Testis (tissue), 2 donors: ENCODE measurements at regions not wholly inside any gene's neighbourhood (a gene's known extent, or its start where the extent isn't known, plus 50 kb on each side); places are given as distances from the start of the nearest gene placed in this dataset.

Experiments used
- DNase-seq: peaks from one replicate; pipeline ENCODE4 v3.0.0-alpha.2; 2019
- H3K27ac ChIP-seq, 2 donors: fragments of 200-600 bp; sonication (generic); one replicate each; pipeline ENCODE4 v1.5.1; 2019
- H3K27me3 ChIP-seq: fragments of 200-600 bp; sonication (generic); one replicate; pipeline ENCODE4 v1.5.1; 2019
- H3K36me3 ChIP-seq: fragments of 200-600 bp; sonication (generic); one replicate; pipeline ENCODE4 v1.5.1; 2017; ENCODE audit warnings: low read depth; ENCODE audit errors: missing control alignments
- H3K4me1 ChIP-seq: fragments of 200-600 bp; sonication (generic); one replicate; pipeline ENCODE4 v1.5.1; 2019
- H3K4me3 ChIP-seq, 2 donors: fragments of 200-600 bp; sonication (generic); one replicate each; pipeline ENCODE4 v1.5.1; 2017 to 2019
- H3K9me3 ChIP-seq: fragments of 200-600 bp; sonication (generic); one replicate; pipeline ENCODE4 v1.5.1; 2017
- POLR2A ChIP-seq: fragments of 450-650 bp; IDR thresholded peaks from one replicate; pipeline ENCODE4 v1.6.1; 2017; ENCODE audit warnings: antibody characterized with exemption, mild to moderate bottlenecking, moderate library complexity
- WGBS, 2 donors: methylation state at CpG; one replicate each; pipeline ENCODE4 v1.1.5; 2018; 5-methylcytosine and 5-hydroxymethylcytosine counted together
- intact Hi-C: fragments of 100-400 bp; cut with DNase I; formaldehyde crosslinking; loops from one replicate; pipeline ENCODE4 v1.15.1; 2023; ENCODE audit warnings: low total_unique reads
- TF ChIP-seq, protein P1 (sequence below), 3 experiments: fragments of 450-650 bp in 2 of 3; fragments of 200-600 bp in 1 of 3; sonication (generic) in 1 of 3; IDR thresholded peaks; one replicate each; pipeline ENCODE4 v1.5.1; 2016 to 2019; ENCODE audit warnings: antibody characterized with exemption in 3 of 3, mild to moderate bottlenecking in 2 of 3, moderate library complexity in 1 of 3

DNA sequence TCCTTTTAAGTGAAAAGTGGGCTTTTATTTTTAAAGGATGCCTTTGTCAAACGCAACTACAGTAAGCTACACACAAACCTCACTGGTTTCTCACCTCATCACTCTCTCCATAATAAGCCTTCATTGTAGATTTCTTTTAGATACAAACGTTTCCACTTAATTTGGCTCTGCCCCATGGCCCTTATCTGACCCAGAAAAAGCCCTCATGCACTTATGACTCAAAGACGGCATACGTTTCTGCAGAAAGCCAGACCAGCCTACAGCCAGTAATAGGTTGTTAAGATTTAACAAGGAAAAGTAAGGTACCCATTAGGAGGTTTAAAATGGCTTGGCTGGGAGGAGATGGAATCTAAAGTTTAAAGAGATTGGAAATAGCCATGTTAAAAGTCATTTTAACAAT is 914.6 kb upstream of the INTU start:
- WGBS, 2 donors: 42 to 53% methylated on average over 4 of the region's 4 CpGs
- no peak for DNase-seq
- H3K4me3 ChIP-seq: no peak overlapping the region
- no peaks in the 10 kb centered on the region for H3K9me3 ChIP-seq
- no peak for TF ChIP-seq POLR2A
- TF ChIP-seq, protein P1, sequence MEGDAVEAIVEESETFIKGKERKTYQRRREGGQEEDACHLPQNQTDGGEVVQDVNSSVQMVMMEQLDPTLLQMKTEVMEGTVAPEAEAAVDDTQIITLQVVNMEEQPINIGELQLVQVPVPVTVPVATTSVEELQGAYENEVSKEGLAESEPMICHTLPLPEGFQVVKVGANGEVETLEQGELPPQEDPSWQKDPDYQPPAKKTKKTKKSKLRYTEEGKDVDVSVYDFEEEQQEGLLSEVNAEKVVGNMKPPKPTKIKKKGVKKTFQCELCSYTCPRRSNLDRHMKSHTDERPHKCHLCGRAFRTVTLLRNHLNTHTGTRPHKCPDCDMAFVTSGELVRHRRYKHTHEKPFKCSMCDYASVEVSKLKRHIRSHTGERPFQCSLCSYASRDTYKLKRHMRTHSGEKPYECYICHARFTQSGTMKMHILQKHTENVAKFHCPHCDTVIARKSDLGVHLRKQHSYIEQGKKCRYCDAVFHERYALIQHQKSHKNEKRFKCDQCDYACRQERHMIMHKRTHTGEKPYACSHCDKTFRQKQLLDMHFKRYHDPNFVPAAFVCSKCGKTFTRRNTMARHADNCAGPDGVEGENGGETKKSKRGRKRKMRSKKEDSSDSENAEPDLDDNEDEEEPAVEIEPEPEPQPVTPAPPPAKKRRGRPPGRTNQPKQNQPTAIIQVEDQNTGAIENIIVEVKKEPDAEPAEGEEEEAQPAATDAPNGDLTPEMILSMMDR (IDR thresholded peaks at IDR 0.05): no peak
- H3K27ac ChIP-seq: no peak overlapping the region
- intact Hi-C loops: no loop called here
- H3K27me3 ChIP-seq: no peaks in the 10 kb centered on the region
- no peaks in the 10 kb centered on the region for H3K36me3 ChIP-seq
- no peaks in the 10 kb centered on the region for H3K4me1 ChIP-seq

DNA sequence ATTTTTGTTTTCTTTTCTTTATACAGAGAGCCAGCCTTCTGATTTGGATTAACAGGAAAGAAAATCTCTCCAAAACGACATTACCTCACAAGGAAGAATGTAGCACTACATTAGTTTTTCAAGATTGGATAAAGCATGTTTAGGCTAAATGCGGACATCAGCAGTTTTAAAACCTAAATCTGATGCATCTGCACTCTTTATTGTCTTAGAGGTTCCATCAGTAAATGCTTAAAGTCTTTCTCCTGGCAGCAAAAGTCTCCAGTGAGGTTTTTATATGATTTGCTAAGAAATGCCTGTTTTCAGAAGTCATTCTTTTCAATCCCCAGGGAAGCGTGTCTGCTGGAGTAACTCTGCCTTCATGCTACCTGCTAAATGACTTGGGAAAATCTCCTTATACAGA is 912.9 kb upstream of the INTU start:
- no peak overlapping the region for H3K4me3 ChIP-seq
- DNase-seq: no peak
- H3K36me3 ChIP-seq: no peaks in the 10 kb centered on the region
- H3K27me3 ChIP-seq: no peaks in the 10 kb centered on the region
- no peak overlapping the region for H3K27ac ChIP-seq
- H3K4me1 ChIP-seq: no peaks in the 10 kb centered on the region
- WGBS, 2 donors: 74 to 75% methylated on average over 3 of the region's 3 CpGs
- TF ChIP-seq, protein P1 (IDR thresholded peaks at IDR 0.05): no peak
- no peak for TF ChIP-seq POLR2A
- H3K9me3 ChIP-seq: no peaks in the 10 kb centered on the region
- intact Hi-C loops: no loop called here

DNA sequence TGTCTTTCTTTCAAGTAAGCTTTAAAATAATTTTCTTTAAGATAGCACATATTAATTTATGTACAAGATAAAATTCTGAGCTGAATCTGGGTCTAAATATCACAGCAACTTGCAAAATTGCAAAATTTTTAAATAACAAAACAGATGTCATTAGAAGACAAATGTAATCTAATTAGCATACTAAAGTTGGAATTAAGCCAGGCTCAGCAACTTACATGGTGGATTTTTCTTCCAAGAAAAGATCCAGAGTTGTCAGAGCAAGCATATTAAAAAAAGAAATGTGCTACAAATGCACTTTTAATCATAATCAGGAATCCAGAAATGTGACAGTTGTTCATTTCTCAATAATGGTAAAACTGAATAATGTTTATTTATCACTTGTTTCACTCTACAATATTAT is 906.9 kb upstream of the INTU start:
- H3K36me3 ChIP-seq: no peaks in the 10 kb centered on the region
- no peaks in the 10 kb centered on the region for H3K9me3 ChIP-seq
- no peak for TF ChIP-seq POLR2A
- TF ChIP-seq, protein P1 (IDR thresholded peaks at IDR 0.05): no peak
- DNase-seq: no peak
- no peaks in the 10 kb centered on the region for H3K27me3 ChIP-seq
- H3K4me3 ChIP-seq: no peak overlapping the region
- no peaks in the 10 kb centered on the region for H3K4me1 ChIP-seq
- no peak overlapping the region for H3K27ac ChIP-seq
- intact Hi-C loops: no loop called here

DNA sequence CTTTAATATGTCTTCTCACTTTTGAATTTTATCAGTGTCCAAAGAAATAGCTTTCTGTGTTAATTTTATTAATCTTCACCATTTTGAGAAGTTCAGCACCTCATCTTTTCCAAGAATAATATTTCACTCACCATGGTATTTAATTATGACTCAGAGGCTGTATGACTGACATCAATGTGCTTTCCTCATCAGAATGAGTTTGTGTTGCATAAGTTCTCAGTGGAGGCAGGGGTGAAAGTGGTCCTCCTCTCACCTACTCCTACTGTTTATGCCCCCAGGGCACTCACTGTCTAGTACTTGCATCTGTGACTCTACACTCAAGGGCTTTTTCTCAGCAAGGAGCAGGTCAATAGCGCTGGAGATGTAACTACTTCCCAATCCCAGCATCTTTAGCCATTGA is 905.3 kb upstream of the INTU start:
- no peak for DNase-seq
- TF ChIP-seq, protein P1 (IDR thresholded peaks at IDR 0.05): no peak
- TF ChIP-seq POLR2A: no peak
- H3K27ac ChIP-seq: no peak overlapping the region
- intact Hi-C loops: no loop called here
- no peaks in the 10 kb centered on the region for H3K9me3 ChIP-seq
- WGBS, 2 donors: 70 to 83% methylated on average over 1 of the region's 1 CpG
- H3K27me3 ChIP-seq: no peaks in the 10 kb centered on the region
- no peak overlapping the region for H3K4me3 ChIP-seq
- H3K36me3 ChIP-seq: no peaks in the 10 kb centered on the region
- no peaks in the 10 kb centered on the region for H3K4me1 ChIP-seq

DNA sequence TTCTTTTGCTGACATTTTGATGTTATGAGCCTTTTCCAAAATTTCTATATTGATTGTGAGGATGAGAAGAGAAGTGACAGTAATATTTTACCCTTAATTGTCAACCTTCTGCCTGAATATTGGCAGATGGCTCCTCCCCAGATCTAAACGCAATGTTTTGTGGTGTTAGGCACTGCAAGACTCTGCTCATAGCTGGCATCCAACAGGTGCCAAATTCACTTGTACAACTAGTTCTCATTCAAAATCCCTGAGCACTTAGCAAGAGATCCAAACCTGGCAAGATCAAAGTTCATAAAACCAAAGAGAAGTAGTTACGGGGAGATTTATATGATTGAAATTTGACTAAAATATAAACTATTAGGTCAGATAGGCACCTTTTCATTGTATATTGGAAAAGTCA is 901.7 kb upstream of the INTU start:
- Histone ChIP-seq H3K27me3 (no peaks in the 10 kb centered on the region), H3K4me3 (no peak overlapping the region), H3K9me3 (no peaks in the 10 kb centered on the region), H3K27ac (no peak overlapping the region), H3K36me3 (no peaks in the 10 kb centered on the region), H3K4me1 (no peaks in the 10 kb centered on the region)
- intact Hi-C loops: no loop called here
- TF ChIP-seq, protein P1 (IDR thresholded peaks at IDR 0.05): no peak
- WGBS, 2 donors: 70 to 76% methylated on average over 2 of the region's 2 CpGs
- DNase-seq: no peak
